ENCODE measurements at regions not wholly inside any gene's neighbourhood (a gene's known extent, or its start where the extent isn't known, plus 50 kb on each side); places are given as distances from the start of the nearest gene placed in this dataset.
"Not testable (repeated sequence)": the region's sequence is repeated elsewhere in the genome, so short reads cannot be mapped to it uniquely, and the experiment has no call there.

DNA sequence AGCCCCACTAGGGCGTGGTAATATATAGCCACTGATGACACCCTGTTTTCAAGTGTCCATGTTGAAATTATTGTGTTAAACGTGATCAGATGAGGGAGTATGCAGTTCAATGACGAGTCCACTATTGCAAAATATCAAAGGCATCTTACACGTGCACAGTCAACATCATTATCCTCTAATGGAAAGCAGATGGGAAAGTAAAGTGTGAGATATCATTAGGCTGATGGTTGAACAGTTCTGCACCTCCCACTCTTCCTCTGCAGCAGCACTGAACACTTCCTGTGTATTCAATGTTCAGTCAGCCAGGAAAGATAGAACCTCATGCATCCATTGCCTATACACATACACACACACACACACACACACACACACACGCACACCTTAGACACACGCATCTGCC, 431.8 kb upstream of the CCDC54 start:
- DNase-seq = peak; percentile 23

DNA sequence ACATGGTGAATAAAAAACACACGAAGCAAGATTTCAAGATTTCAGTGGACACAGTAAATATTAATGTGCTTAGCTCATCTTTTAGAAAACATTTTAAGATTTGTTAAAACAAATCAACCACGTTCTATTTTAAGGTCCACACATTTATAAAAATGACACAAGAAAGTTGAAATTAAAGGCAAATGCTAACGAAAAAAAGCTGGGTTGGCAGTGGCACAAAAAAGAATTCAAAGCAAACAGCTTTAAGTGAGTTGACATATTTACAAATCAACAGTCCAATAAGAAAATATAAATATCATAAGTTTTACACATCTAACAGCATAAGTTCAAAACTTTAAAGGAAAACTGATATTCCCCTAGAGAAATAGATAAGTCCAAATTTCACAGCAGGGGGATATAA, 430.4 kb upstream of the CCDC54 start:
- no peak for DNase-seq

- DNase-seq = no peak
These were observed 420.2 kb upstream of the CCDC54 start for GRCh38 chr3:106957029-106957428.

DNA sequence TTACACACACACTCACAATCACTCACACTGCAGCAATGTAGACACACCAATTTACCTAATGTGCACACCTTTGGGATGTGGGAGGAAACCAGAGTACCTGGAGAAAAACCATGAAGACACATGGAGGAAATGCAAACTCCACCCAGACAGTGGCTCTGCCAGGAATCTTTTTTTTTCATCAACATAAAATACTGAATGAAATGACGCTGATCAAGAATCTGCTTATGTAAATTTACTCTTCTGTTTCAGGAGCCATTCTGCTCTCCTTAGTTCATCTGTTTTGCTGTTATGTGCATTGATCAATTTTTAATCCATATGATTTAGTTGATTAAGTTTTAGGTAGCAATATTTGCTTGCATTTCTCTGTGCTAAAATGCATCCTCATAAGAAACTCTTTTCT, 414.2 kb upstream of the CCDC54 start:
- DNase-seq = no peak

DNA sequence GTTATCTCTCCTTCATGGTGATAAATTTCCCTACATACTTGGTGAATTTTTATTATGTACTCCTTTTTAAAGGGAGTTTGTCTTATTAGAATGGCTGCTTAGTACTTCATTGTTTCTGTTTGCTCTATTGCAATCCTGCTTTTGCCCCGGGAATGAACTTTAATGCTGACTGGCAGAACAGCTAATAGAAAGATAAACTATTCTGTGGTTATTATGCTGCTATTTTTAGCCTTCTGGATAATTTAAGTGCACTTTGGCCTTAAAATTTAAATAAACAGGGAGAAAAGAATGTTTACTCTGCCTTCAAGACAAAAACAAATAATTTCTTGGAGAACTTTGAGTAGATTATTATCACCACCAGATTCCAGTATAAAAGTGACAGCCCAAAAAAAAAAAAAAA, 413.8 kb upstream of the CCDC54 start:
- no peak for DNase-seq

GRCh38 chr3:106965307-106965706, 411.9 kb upstream of the CCDC54 start:
- no peak for DNase-seq

- no peak for DNase-seq
These were observed 407.6 kb upstream of the CCDC54 start for GRCh38 chr3:106969596-106969995.

DNA sequence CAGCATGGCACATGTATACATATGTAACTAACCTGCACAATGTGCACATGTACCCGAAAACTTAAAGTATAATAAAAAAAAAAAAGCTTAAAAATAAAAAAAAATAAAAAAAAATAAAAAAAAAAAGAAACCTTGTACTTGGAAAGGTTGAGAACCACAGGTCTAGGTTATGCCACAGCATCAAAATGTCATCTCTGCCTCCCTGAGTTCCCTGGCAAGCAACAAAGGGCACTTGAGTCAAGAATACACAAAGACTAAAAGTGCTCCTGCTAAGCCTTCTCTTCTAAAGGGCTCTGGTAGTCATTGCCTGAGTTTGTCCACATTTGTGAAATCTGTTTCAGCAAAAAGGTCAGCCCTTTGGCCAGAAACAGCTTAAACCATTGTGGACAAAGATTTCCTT, 395.8 kb upstream of the CCDC54 start:
- no peak for DNase-seq

DNA sequence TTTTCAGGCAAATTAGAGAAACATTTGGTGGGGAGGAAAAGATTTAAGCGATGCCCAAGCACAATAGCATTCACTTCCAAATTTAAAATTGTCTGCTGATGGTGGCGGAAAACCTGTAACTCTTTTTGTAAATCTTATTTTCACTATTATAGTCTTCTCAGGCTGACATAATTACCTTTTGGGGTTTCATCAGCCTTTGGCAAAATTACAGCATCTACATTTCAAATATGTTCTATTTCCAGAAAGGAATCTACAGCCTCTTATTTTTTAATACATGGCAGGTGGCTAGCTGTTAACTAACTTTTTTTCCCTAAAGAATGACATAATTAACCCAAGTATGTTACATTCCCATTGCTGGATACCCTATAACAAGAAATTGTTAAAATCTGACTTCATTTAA, 391.5 kb upstream of the CCDC54 start:
- peak; percentile 52 for DNase-seq

DNA sequence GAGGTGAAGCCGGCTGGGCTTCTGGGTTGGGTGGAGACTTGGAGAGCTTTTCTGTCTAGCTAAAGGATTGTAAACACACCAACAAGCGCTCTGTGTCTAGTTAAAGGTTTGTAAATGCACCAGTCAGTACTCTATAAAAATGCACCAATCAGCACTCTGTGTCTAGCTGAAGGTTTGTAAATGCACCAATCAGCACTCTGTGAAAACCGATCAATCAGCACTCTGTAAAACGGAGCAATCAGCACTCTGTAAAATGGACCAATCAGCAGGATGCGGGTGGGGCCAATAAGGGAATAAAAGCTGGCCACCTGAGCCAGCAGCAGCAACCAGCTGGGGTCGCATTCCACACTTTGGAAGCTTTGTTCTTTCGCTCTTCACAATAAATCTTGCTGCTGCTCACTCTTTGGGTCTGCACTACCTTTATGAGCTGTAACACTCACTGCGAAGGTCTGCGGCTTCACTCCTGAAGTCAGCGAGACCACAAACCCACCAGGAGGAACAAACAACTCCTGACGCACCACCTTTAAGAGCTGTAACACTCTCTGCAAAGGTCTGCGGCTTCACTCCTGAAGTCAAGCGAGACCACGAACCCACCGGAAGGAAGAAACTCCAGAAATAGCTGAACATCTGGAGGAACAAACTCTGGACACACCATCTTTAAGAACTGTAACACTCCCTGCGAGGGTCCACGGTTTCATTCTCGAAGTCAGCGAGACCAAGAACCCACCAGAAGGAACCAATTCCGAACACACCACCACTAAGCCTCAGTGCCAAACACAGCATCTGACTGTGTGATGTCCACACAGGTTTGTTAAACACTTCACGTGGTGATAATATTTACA, 378.2 kb upstream of the CCDC54 start:
- not testable (repeated sequence) for DNase-seq

- no peak for DNase-seq
These were observed 375.6 kb upstream of the CCDC54 start for GRCh38 chr3:107001635-107002034.

DNA sequence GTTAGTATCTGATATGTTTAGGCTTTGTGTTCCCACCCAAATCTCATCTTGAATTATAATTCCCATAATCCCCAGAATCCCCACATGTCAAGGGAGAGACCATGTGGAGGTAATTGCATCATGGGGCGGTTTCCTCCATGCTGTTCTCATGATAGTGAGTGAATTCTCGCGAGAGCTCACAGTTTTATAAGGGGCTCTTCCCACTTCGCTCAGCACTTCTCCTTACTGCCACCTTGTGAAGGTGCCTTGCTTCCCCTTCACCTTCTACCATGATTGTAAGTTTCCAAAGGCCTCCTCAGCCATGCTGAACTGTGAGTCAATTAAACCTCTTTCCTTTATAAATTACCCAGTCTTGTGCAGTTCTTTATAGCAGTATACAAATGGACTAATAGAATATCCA, 371.9 kb upstream of the CCDC54 start:
- peak; percentile 27 for DNase-seq

GRCh38 chr3:107008213-107008612, 369.0 kb upstream of the CCDC54 start:
- no peak for DNase-seq

GRCh38 chr3:107013641-107014040, 363.6 kb upstream of the CCDC54 start:
- DNase-seq = no peak

DNA sequence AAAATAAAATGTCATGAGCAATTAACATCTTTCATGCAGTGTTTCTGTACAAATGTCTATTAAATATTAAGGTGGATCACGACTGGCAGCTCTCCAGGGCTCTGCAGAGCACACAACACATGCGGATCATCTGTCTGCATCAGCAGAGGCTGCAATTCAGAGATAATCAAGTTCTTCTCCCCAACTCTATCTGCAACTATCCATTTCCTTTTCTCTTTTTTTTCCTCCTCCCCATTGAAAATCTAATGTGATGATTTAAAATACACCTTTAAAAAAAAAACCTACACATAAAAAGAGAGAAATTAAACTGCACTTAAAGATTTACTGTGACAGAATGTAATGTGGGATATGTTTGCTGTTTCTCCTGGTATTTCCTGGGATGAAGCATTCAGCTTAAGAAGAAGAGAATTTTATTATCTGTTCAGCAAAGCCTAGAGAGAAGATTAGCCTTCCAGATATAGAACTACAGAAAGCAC, 352.6 kb upstream of the CCDC54 start:
- DNase-seq = peak; percentile 31

- no peak for DNase-seq
These were observed 351.3 kb upstream of the CCDC54 start for GRCh38 chr3:107025961-107026360.

GRCh38 chr3:107028086-107028485, 349.2 kb upstream of the CCDC54 start:
- no peak for DNase-seq

GRCh38 chr3:107028626-107029025, 348.6 kb upstream of the CCDC54 start:
- DNase-seq = no peak

- no peak for DNase-seq
These were observed 345.1 kb upstream of the CCDC54 start for GRCh38 chr3:107032111-107032510.

- DNase-seq = no peak
These were observed 343.1 kb upstream of the CCDC54 start for GRCh38 chr3:107034142-107034541.

DNA sequence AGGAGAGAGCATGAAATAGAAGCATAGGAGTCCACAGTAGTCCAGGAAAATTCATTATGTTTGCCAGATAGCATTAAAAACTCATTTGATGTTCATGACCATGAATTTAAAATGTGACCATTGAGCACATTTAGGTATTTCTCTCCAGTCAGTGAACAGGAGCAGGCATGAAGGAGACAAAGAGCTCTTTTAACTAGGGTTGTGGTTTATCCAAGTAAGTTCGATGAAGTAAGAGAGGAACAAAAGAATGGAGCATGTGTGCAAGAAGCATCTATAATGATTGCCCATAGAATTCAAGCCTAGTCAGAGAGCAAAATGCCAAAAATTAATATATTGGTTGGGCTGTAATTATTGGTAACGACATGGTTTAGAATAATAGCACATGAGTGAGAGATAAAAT, 342.1 kb upstream of the CCDC54 start:
- no peak for DNase-seq

DNA sequence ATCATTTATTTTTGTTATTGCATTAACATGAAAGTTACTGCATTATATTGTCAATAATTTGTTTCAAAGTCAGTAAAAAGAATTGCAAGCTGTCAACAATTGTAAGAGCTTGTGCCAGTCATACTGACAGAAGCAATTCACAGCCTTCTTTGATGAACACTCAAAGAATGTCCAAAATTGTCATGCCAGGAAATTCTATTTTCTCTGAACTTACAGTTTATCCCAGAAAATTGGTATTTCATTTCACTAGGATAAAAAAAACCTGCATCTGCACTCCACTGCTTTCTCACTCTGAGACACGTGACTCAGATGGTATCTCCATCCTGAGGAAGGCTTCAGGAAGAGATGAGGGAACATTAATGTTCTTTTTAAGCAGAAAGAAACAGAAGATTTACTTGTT, 332.6 kb upstream of the CCDC54 start:
- DNase-seq = no peak

GRCh38 chr3:107045791-107046190, 331.4 kb upstream of the CCDC54 start:
- DNase-seq = no peak

- DNase-seq = no peak
These were observed 321.9 kb upstream of the CCDC54 start for GRCh38 chr3:107055181-107055942.
